ENCODE measurements at regions not wholly inside any gene's neighbourhood (a gene's known extent, or its start where the extent isn't known, plus 50 kb on each side); places are given as distances from the start of the nearest gene placed in this dataset.

DNA sequence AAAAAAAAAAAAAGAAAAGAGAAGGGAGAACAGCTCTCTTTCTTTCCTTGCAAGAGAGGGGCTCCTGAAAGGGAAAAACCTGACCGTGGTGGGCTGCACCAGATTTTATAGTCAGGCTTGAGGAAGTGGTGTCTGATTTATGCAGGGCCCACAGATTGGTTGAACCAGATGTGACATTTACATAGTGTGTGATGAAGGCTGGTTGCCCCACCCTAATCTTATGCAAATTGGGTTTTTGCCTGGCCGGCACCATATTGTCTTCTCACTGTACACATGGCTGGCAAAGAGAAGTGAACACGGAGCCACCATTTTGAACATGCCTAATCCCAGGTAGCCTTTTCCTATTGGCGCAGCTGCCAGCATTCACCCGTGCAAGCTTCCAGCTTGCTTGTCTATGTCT lies 154.4 kb downstream of the OXSM start (continued):
- TF ChIP-seq CHD1 (IDR thresholded peaks at IDR 0.05; ENCODE audit: low read depth, low read length), result no peak

- Histone ChIP-seq H4K8ac (ENCODE audit: extremely low read depth, insufficient read depth, low read length) (no peak overlapping the region), H3K9ac (replicated peaks in 1 of 4; ENCODE audit: extremely low read depth in 1 of 4, low read depth in 3 of 4, low read length in 3 of 4) (no peak overlapping the region), H2BK5ac (ENCODE audit: low read depth, low read length) (no peak overlapping the region), H3K4me1 (replicated peaks in 1 of 4; ENCODE audit: control insufficient read depth in 3 of 4, insufficient read depth in 4 of 4, low read length in 3 of 4) (no peaks in the 10 kb centered on the region), H3K79me1 (ENCODE audit: low read depth, low read length) (no peaks in the 10 kb centered on the region), H3K4me2 (ENCODE audit: insufficient read depth in 1 of 2, low read depth in 2 of 2, low read length in 2 of 2) (no peak overlapping the region), H3K23ac (ENCODE audit: insufficient read length) (no peak overlapping the region), H4K5ac (ENCODE audit: insufficient read length, low read depth, low read length) (no peak overlapping the region), H3K4me3 (ENCODE audit: extremely low read depth in 1 of 4, insufficient read depth in 2 of 4, low read depth in 3 of 4, low read length in 4 of 4) (no peak overlapping the region), H2BK15ac (ENCODE audit: low read length) (no peak overlapping the region), H2BK12ac (ENCODE audit: low read depth, low read length) (no peak overlapping the region), H3K18ac (ENCODE audit: extremely low read depth, low read length) (no peak overlapping the region), H3K79me2 (ENCODE audit: control insufficient read depth in 1 of 2, insufficient read depth in 2 of 2, low read length in 2 of 2) (no peaks in the 10 kb centered on the region), H4K20me1 (replicated peaks in 1 of 2; ENCODE audit: control insufficient read depth in 1 of 2, insufficient read depth in 2 of 2, low read length in 2 of 2) (no peaks in the 10 kb centered on the region), H2AK5ac (ENCODE audit: low read depth, low read length) (no peak overlapping the region), H3K27me3 (replicated peaks in 1 of 4; ENCODE audit: control insufficient read depth in 3 of 4, extremely low read depth in 1 of 4, insufficient read depth in 3 of 4, low read length in 3 of 4) (no peaks in the 10 kb centered on the region), H3K4ac (replicated peaks; ENCODE audit: insufficient read length, low read depth, low read length) (no peak overlapping the region), H2BK120ac (replicated peaks; ENCODE audit: low read depth, low read length) (no peak overlapping the region), H4K91ac (replicated peaks; ENCODE audit: insufficient read length, low read length) (no peak overlapping the region), H3K36me3 (ENCODE audit: control insufficient read depth in 2 of 4, insufficient read depth in 4 of 4, low read length in 3 of 4) (no peaks in the 10 kb centered on the region), H3K9me3 (ENCODE audit: insufficient read depth in 2 of 2, low read depth in 1 of 2, low read length in 1 of 2) (no peaks in the 10 kb centered on the region), H3K56ac (replicated peaks; ENCODE audit: insufficient read length, low read depth, low read length) (no peak overlapping the region), H3K14ac (ENCODE audit: insufficient read length) (no peak overlapping the region), H3K27ac (ENCODE audit: low read depth, low read length) (no peak overlapping the region), H2AFZ (ENCODE audit: low read length) (no peak overlapping the region), H3K23me2 (ENCODE audit: low read depth, low read length) (no peaks in the 10 kb centered on the region), H2BK20ac (ENCODE audit: low read length) (no peak overlapping the region)
- FAIRE-seq, result no peak
- POLR2A ChIA-PET (ENCODE audit: partially characterized antibody), result no interaction called here
- CTCF ChIA-PET (ENCODE audit: partially characterized antibody), result interaction anchor here (4.0 kb wide), 1 partner anchor 17 kb away, joined by 21 read pairs; no protein-coding TSS in a partner anchor
- no peak for DNase-seq (ENCODE audit: low read depth in 1 of 2, low spot score in 2 of 2)
- TF ChIP-seq FOSL1 (IDR thresholded peaks at IDR 0.05; ENCODE audit: insufficient read depth, low read depth, low read length) (no peak), HDAC2 (IDR thresholded peaks at IDR 0.05; ENCODE audit: borderline replicate concordance in 1 of 2, low read depth in 2 of 2, low read length in 2 of 2) (no peak), CHD2 (IDR thresholded peaks at IDR 0.05; ENCODE audit: low read length) (no peak), YY1 (IDR thresholded peaks at IDR 0.05; ENCODE audit: low read depth, low read length) (no peak), EGR1 (IDR thresholded peaks at IDR 0.05; ENCODE audit: borderline replicate concordance, low read depth, low read length) (no peak), JUN (IDR thresholded peaks at IDR 0.05; ENCODE audit: low read depth, low read length) (no peak), SP1 (IDR thresholded peaks at IDR 0.05; ENCODE audit: low read depth, low read length) (no peak), JUND (IDR thresholded peaks at IDR 0.05; ENCODE audit: low read length) (no peak), SRF (IDR thresholded peaks at IDR 0.05; ENCODE audit: low read depth, low read length) (no peak), TBP (IDR thresholded peaks at IDR 0.05; ENCODE audit: low read depth, low read length) (no peak), RXRA (IDR thresholded peaks at IDR 0.05; ENCODE audit: insufficient read depth, low read depth, low read length) (no peak), CBX5 (IDR thresholded peaks at IDR 0.05; ENCODE audit: low read depth, low read length) (no peak), KDM1A (IDR thresholded peaks at IDR 0.05; ENCODE audit: borderline replicate concordance, low read length) (no peak), GTF2F1 (IDR thresholded peaks at IDR 0.05; ENCODE audit: borderline replicate concordance, low read depth, low read length) (no peak), GABPA (IDR thresholded peaks at IDR 0.05; ENCODE audit: borderline replicate concordance, insufficient read depth, low read length) (no peak)
Observed at GRCh38 chr3:25945366-25945765, 155.5 kb downstream of the OXSM start.
